ENCODE measurements at regions not wholly inside any gene's neighbourhood (a gene's known extent, or its start where the extent isn't known, plus 50 kb on each side); places are given as distances from the start of the nearest gene placed in this dataset.

GRCh38 chr5:36756848-36757247 lies 119.7 kb upstream of the NIPBL start:
- no peak for TF ChIP-seq POLR2AphosphoS5 (IDR thresholded peaks at IDR 0.05; ENCODE audit: low read depth, low read length)
- no peak for TF ChIP-seq SIN3A (IDR thresholded peaks at IDR 0.05; ENCODE audit: borderline replicate concordance, insufficient read depth, low read length)
- TF ChIP-seq FOXP2 (optimal IDR thresholded peaks at IDR 0.05; ENCODE audit: borderline replicate concordance, extremely low read depth, extremely low read length, insufficient read depth), result no peak
- TF ChIP-seq TAF1 (IDR thresholded peaks at IDR 0.05; ENCODE audit: borderline replicate concordance, insufficient read depth, low read length), result no peak
- TF ChIP-seq REST (IDR thresholded peaks at IDR 0.05; ENCODE audit: insufficient read depth in 1 of 2, low read depth in 2 of 2, low read length in 2 of 2), result no peak

GRCh38 chr5:36759117-36759516 lies 117.5 kb upstream of the NIPBL start:
- TF ChIP-seq REST (IDR thresholded peaks at IDR 0.05; ENCODE audit: insufficient read depth in 1 of 2, low read depth in 2 of 2, low read length in 2 of 2) (no peak), TAF1 (IDR thresholded peaks at IDR 0.05; ENCODE audit: borderline replicate concordance, insufficient read depth, low read length) (no peak)

GRCh38 chr5:36763454-36763853 lies 113.1 kb upstream of the NIPBL start:
- TF ChIP-seq FOXP2 (optimal IDR thresholded peaks at IDR 0.05; ENCODE audit: borderline replicate concordance, extremely low read depth, extremely low read length, insufficient read depth), result no peak
- TF ChIP-seq TAF1 (IDR thresholded peaks at IDR 0.05; ENCODE audit: borderline replicate concordance, insufficient read depth, low read length), result no peak
- no peak for TF ChIP-seq REST (IDR thresholded peaks at IDR 0.05; ENCODE audit: insufficient read depth in 1 of 2, low read depth in 2 of 2, low read length in 2 of 2)
- TF ChIP-seq SIN3A (IDR thresholded peaks at IDR 0.05; ENCODE audit: borderline replicate concordance, insufficient read depth, low read length), result no peak
- TF ChIP-seq POLR2AphosphoS5 (IDR thresholded peaks at IDR 0.05; ENCODE audit: low read depth, low read length), result no peak

- TF ChIP-seq POLR2AphosphoS5 (IDR thresholded peaks at IDR 0.05; ENCODE audit: low read depth, low read length) (no peak), SIN3A (IDR thresholded peaks at IDR 0.05; ENCODE audit: borderline replicate concordance, insufficient read depth, low read length) (no peak), TAF1 (IDR thresholded peaks at IDR 0.05; ENCODE audit: borderline replicate concordance, insufficient read depth, low read length) (no peak), REST (IDR thresholded peaks at IDR 0.05; ENCODE audit: insufficient read depth in 1 of 2, low read depth in 2 of 2, low read length in 2 of 2) (no peak), FOXP2 (optimal IDR thresholded peaks at IDR 0.05; ENCODE audit: borderline replicate concordance, extremely low read depth, extremely low read length, insufficient read depth) (no peak)
These were observed 110.7 kb upstream of the NIPBL start for GRCh38 chr5:36765876-36766275.

- no peak for TF ChIP-seq SIN3A (IDR thresholded peaks at IDR 0.05; ENCODE audit: borderline replicate concordance, insufficient read depth, low read length)
These were observed 109.6 kb upstream of the NIPBL start for GRCh38 chr5:36766981-36767380.

Data from PFSK-1 (cell line).